ENCODE measurements at regions not wholly inside any gene's neighbourhood (a gene's known extent, or its start where the extent isn't known, plus 50 kb on each side); places are given as distances from the start of the nearest gene placed in this dataset.

GRCh38 chr21:23223882-23224281, 2225.7 kb downstream of the NCAM2 start:
- no peak for DNase-seq (ENCODE audit: low spot score)

GRCh38 chr21:23218667-23219066, 2220.5 kb downstream of the NCAM2 start:
- no peak for DNase-seq (ENCODE audit: low spot score)

GRCh38 chr21:23217597-23217996, 2219.4 kb downstream of the NCAM2 start:
- no peak for DNase-seq (ENCODE audit: low spot score)

GRCh38 chr21:23215261-23215660, 2217.1 kb downstream of the NCAM2 start:
- no peak for DNase-seq (ENCODE audit: low spot score)

Data from umbilical cord (tissue), 1 donor.